ENCODE measurements at regions not wholly inside any gene's neighbourhood (a gene's known extent, or its start where the extent isn't known, plus 50 kb on each side); places are given as distances from the start of the nearest gene placed in this dataset.

DNA sequence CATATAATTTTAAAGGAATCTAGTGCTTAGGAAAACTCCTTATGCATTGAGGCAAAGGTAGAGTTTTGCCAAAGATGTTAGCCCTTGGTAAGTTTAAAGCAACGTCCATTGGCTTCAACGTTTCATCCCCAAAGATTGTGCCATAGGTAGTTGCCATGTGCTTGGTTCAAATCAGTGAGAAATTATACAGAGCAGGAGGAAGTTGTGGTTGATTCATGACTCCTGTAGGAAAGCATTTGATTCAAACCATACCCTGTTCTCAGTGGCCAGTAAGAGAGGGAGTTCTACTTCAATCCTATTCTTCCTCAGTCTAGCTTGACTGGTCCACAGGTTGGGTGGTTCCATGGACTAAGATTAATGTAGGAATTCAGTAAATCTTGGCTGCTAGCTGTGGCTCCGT is 535.6 kb downstream of the QKI start:
- Histone ChIP-seq H3K4me2 (no peak overlapping the region), H3K79me2 (no peaks in the 10 kb centered on the region), H3K4me1 (ENCODE audit: insufficient read depth) (no peaks in the 10 kb centered on the region), H3K36me3 (replicated peaks; ENCODE audit: insufficient read depth, low read depth) (no peaks in the 10 kb centered on the region), H3K27ac (no peak overlapping the region), H3K9me2 (replicated peaks; ENCODE audit: insufficient read depth) (no peaks in the 10 kb centered on the region), H2AFZ (no peak overlapping the region), H3K27me3 (no peaks in the 10 kb centered on the region), H4K20me1 (ENCODE audit: insufficient read depth, poor library complexity, severe bottlenecking) (no peaks in the 10 kb centered on the region), H3K4me3 (no peak overlapping the region), H3K9me3 (ENCODE audit: low read depth) (no peaks in the 10 kb centered on the region)
- TF ChIP-seq EZH2 (IDR thresholded peaks at IDR 0.05; ENCODE audit: borderline replicate concordance) (no peak), EZH2phosphoT487 (IDR thresholded peaks at IDR 0.05; ENCODE audit: low read depth, severe bottlenecking, unreplicated experiment) (no peak)
- TF ChIP-seq, protein P1, sequence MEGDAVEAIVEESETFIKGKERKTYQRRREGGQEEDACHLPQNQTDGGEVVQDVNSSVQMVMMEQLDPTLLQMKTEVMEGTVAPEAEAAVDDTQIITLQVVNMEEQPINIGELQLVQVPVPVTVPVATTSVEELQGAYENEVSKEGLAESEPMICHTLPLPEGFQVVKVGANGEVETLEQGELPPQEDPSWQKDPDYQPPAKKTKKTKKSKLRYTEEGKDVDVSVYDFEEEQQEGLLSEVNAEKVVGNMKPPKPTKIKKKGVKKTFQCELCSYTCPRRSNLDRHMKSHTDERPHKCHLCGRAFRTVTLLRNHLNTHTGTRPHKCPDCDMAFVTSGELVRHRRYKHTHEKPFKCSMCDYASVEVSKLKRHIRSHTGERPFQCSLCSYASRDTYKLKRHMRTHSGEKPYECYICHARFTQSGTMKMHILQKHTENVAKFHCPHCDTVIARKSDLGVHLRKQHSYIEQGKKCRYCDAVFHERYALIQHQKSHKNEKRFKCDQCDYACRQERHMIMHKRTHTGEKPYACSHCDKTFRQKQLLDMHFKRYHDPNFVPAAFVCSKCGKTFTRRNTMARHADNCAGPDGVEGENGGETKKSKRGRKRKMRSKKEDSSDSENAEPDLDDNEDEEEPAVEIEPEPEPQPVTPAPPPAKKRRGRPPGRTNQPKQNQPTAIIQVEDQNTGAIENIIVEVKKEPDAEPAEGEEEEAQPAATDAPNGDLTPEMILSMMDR (IDR thresholded peaks at IDR 0.05; ENCODE audit: poor library complexity), result no peak
- no peak for DNase-seq (ENCODE audit: low spot score)
- WGBS (ENCODE audit: low lambda C conversion rate, missing lambda C conversion rate), result 90% methylated on average over 3 of the region's 3 CpGs

DNA sequence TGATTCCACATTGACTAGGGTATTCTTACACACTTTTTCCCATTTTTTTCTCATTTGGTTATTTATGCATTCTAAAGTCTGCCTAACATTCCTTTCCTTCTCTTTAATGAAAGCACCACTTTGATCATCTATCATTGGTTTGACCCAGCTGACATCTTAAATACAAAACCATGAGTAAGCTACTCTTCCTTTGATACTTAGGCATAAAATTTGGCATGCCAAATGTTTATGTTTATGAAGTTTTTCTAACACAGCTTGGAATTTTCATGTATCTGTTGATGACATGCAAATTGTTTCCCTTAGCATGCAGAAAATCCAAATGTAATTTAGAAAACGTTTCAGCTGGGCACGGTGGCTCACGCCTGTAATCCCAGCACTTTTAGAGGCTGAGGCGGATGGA is 534.9 kb downstream of the QKI start:
- H3K4me2 ChIP-seq, result no peak overlapping the region
- TF ChIP-seq EZH2phosphoT487 (IDR thresholded peaks at IDR 0.05; ENCODE audit: low read depth, severe bottlenecking, unreplicated experiment), result no peak
- no peaks in the 10 kb centered on the region for H3K9me3 ChIP-seq (ENCODE audit: low read depth)
- H3K4me3 ChIP-seq, result no peak overlapping the region
- DNase-seq (ENCODE audit: low spot score), result no peak
- no peaks in the 10 kb centered on the region for H3K4me1 ChIP-seq (ENCODE audit: insufficient read depth)
- H3K27me3 ChIP-seq, result no peaks in the 10 kb centered on the region
- WGBS (ENCODE audit: low lambda C conversion rate, missing lambda C conversion rate), result 86% methylated on average over 4 of the region's 4 CpGs
- H4K20me1 ChIP-seq (ENCODE audit: insufficient read depth, poor library complexity, severe bottlenecking), result no peaks in the 10 kb centered on the region
- H3K36me3 ChIP-seq (replicated peaks; ENCODE audit: insufficient read depth, low read depth), result no peaks in the 10 kb centered on the region
- no peak overlapping the region for H2AFZ ChIP-seq
- H3K27ac ChIP-seq, result no peak overlapping the region
- no peaks in the 10 kb centered on the region for H3K79me2 ChIP-seq
- H3K9me2 ChIP-seq (replicated peaks; ENCODE audit: insufficient read depth), result no peaks in the 10 kb centered on the region

DNA sequence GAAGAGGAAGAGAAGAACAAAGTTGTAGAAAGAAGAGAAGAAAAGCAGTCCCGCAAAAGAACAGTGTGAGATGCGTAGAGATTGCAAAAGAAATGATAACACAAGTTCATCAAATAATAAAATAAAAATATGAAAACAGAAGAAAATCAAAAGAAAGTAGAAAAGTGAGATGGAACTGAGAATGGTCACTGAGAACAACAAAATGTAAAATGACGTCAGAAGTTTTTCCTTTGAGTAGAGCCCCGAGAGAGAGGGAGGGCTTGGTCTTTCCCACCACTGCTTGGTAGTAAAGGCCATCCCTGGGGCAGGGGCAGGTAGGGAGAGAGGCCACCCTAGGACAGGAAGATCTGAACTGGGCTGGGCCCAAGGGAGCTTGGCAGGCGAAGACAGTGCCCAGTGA is 533.7 kb downstream of the QKI start:
- H2AFZ ChIP-seq, result no peak overlapping the region
- no peaks in the 10 kb centered on the region for H3K4me1 ChIP-seq (ENCODE audit: insufficient read depth)
- no peak overlapping the region for H3K4me2 ChIP-seq
- DNase-seq (ENCODE audit: low spot score), result no peak
- no peaks in the 10 kb centered on the region for H3K36me3 ChIP-seq (replicated peaks; ENCODE audit: insufficient read depth, low read depth)
- H3K27ac ChIP-seq, result no peak overlapping the region
- TF ChIP-seq EZH2 (IDR thresholded peaks at IDR 0.05; ENCODE audit: borderline replicate concordance) (no peak), EZH2phosphoT487 (IDR thresholded peaks at IDR 0.05; ENCODE audit: low read depth, severe bottlenecking, unreplicated experiment) (no peak)
- TF ChIP-seq, protein P1 (IDR thresholded peaks at IDR 0.05; ENCODE audit: poor library complexity), result no peak
- no peaks in the 10 kb centered on the region for H4K20me1 ChIP-seq (ENCODE audit: insufficient read depth, poor library complexity, severe bottlenecking)
- no peaks in the 10 kb centered on the region for H3K9me2 ChIP-seq (replicated peaks; ENCODE audit: insufficient read depth)
- no peaks in the 10 kb centered on the region for H3K79me2 ChIP-seq
- WGBS (ENCODE audit: low lambda C conversion rate, missing lambda C conversion rate), result 93% methylated on average over 5 of the region's 5 CpGs
- H3K9me3 ChIP-seq (ENCODE audit: low read depth), result no peaks in the 10 kb centered on the region
- peaks cover 3% of the 10 kb centered on the region for H3K27me3 ChIP-seq
- no peak overlapping the region for H3K4me3 ChIP-seq

DNA sequence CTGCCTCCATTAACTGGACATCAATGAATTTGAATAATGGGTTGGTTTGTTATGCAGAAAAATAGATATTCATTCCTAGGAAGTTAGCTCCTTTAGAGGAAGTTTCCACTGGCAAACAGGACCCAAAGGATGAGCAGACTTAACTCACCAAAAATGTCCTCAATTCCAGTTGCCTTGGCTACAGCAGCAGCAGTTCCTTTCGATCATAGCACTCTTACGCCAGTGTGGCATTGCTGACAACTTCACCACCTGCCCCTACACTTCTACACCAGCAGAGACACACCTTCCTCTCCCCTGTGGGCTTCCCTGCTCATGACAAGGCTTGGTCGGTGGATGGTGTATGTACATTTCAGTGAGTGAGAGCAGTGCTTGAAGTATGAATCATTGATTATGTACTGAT is 532.8 kb downstream of the QKI start:
- DNase-seq (ENCODE audit: low spot score), result no peak
- no peak overlapping the region for H3K4me3 ChIP-seq
- peaks cover 3% of the 10 kb centered on the region for H3K27me3 ChIP-seq
- TF ChIP-seq EZH2phosphoT487 (IDR thresholded peaks at IDR 0.05; ENCODE audit: low read depth, severe bottlenecking, unreplicated experiment) (no peak), EZH2 (IDR thresholded peaks at IDR 0.05; ENCODE audit: borderline replicate concordance) (no peak)
- TF ChIP-seq, protein P1 (IDR thresholded peaks at IDR 0.05; ENCODE audit: poor library complexity), result no peak
- H3K27ac ChIP-seq, result no peak overlapping the region
- no peaks in the 10 kb centered on the region for H3K4me1 ChIP-seq (ENCODE audit: insufficient read depth)
- no peak overlapping the region for H3K4me2 ChIP-seq
- no peaks in the 10 kb centered on the region for H3K9me2 ChIP-seq (replicated peaks; ENCODE audit: insufficient read depth)
- no peaks in the 10 kb centered on the region for H4K20me1 ChIP-seq (ENCODE audit: insufficient read depth, poor library complexity, severe bottlenecking)
- H3K79me2 ChIP-seq, result no peaks in the 10 kb centered on the region
- H3K36me3 ChIP-seq (replicated peaks; ENCODE audit: insufficient read depth, low read depth), result no peaks in the 10 kb centered on the region
- H3K9me3 ChIP-seq (ENCODE audit: low read depth), result no peaks in the 10 kb centered on the region
- no peak overlapping the region for H2AFZ ChIP-seq
- 92% methylated on average over 3 of the region's 3 CpGs for WGBS (ENCODE audit: low lambda C conversion rate, missing lambda C conversion rate)
